ENCODE measurements at regions not wholly inside any gene's neighbourhood (a gene's known extent, or its start where the extent isn't known, plus 50 kb on each side); places are given as distances from the start of the nearest gene placed in this dataset.
"Not testable (repeated sequence)": the region's sequence is repeated elsewhere in the genome, so short reads cannot be mapped to it uniquely, and the experiment has no call there.

- not testable (repeated sequence) for DNase-seq
Measured at GRCh38 chr19:30933454-30933853, 415.8 kb downstream of the TSHZ3 start.

GRCh38 chr19:30932854-30933253, 416.4 kb downstream of the TSHZ3 start:
- no peak for DNase-seq

DNA sequence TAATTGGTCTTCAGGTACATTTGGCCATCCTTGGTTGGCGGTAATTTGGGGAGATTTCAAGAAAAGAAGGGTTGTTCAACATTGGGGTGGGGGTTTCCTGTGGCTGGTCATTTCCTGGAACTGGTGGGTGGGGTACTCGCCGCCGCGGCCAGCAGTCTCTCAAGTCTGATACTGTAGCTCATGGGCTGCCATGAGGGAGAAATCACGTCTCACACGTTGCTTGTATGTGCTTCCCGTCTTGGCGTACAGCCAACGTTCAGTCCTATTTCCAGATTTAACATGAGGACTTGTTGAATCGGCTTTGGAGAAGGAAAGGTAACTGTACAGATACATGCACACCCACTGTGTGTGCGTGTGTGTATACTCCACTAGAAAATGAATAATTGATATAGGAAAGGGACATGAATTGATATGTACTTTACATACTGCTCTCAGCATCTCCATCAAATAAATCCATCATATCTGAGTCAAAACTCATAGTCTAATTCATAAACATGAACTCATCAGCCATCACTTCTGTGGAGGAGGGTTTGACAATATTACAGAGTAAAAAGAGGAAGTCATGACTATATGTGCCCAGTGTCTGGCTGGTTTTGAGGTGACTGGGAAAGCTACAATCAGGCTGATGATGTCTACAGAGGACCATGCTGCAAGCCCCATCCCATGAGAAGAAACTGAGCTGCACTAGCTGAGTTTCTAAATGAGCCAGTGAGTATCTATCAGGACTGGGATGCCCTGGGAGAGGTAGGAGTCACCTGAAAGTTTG, 418.1 kb downstream of the TSHZ3 start:
- DNase-seq, result no peak

- DNase-seq, result no peak
Measured at GRCh38 chr19:30927705-30928104, 421.5 kb downstream of the TSHZ3 start.

DNA sequence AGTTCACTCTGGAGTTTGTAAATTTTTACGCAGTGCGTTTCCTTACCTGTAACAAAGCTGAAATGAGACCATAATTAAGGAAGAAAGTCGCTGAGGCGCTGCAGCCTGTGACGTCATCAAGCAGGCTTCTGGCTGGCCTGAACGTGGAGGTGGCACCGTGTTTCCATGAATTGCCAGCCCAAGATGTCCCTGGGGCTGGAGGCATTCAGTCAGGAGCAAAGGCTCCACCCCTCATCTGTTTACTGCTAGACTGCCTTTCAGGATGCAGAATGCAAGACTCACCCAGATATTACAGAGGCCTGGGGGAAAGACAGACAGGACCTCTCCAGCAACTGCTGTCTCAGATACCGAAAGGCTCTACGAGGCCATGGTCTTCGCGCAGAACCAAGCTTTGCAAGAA, 424.6 kb downstream of the TSHZ3 start:
- DNase-seq, result no peak

DNA sequence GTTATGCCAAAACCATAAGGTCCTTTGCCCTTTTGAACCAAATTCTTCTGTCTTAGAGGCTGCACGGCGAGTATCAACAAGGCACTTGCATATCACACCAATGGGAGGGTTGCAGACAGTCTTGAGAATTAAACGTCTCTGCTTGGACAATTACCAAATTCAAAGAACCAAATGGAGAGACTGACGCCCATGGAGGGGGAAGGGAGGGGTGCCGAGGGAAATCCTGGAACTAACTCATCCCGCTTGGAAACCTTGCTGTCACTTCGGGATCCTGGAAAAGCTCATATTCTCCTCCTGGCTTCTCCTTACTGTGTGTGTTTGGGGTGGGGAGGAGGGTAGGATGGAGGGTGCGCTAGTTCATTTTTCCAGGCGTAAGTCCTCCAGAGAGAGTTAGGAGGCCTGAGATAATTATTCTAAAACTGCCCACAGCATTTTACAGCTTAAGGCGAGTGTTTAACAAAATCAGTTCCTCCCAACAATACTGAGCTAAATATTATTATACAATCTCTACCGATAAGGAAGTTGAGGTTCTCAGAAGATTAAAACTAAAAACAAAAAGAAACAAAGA, 425.1 kb downstream of the TSHZ3 start:
- DNase-seq, result no peak

DNA sequence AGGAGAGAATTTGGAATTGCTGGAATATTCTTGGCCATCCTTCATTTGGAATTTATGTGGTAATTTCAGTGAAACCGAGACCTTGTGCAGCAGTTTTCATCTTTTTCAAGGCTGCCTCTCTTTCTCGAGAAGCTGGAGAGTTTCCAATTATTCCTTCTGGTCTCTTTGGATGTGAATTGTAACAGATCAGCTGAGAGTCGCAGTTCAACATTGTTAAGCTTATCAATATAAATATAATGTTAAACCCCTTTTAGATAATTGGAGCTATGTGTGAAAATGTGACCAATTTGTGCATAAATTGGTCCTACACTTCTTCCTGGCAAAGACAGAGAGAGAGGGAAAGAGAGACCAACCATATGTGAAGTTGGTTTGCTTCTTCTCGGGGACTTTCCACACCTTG, 425.6 kb downstream of the TSHZ3 start:
- no peak for DNase-seq

DNA sequence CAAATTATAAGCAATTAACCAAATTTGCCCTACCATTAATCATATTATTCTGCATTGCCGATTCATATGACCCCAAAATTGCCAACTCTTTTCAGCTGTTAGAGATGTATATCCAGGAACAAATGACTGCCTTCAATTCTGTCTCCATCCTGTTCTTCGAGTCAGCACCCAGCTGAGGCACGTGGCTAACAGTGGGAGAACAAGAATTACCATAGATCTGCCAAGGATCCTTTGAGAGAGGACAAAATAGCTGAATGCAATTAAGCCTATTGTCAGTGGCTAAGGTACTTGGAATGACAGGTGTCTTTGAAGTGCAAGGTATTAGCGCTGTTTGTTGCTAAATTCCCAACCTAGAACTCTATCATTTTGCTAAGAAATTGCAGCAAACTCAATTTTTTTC, 426.1 kb downstream of the TSHZ3 start:
- no peak for DNase-seq

GRCh38 chr19:30920222-30920621, 429.0 kb downstream of the TSHZ3 start:
- DNase-seq, result no peak

DNA sequence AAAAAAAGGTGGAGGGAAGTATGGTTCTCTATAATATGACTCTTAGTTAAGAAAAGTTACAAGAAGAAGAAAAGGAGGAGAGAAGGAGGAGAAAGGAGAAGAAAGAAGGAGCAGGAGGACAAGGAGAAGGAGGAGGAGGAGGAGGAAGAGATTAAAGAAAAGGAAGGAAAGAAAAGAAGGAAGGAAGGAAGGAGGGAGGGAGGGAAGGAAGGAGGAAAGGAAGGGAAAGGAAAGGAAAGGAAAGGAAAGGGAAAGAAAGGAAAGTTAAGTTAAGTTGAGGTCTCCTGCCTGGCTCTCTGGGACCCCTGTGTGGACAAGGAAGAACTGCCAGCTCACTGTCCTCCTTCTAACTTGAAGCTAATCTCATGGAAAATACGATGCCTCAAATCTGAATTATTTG, 429.5 kb downstream of the TSHZ3 start:
- DNase-seq, result no peak

- no peak for DNase-seq
Measured at GRCh38 chr19:30916238-30916637, 433.0 kb downstream of the TSHZ3 start.

- DNase-seq, result no peak
Measured at GRCh38 chr19:30911491-30911890, 437.7 kb downstream of the TSHZ3 start.

DNA sequence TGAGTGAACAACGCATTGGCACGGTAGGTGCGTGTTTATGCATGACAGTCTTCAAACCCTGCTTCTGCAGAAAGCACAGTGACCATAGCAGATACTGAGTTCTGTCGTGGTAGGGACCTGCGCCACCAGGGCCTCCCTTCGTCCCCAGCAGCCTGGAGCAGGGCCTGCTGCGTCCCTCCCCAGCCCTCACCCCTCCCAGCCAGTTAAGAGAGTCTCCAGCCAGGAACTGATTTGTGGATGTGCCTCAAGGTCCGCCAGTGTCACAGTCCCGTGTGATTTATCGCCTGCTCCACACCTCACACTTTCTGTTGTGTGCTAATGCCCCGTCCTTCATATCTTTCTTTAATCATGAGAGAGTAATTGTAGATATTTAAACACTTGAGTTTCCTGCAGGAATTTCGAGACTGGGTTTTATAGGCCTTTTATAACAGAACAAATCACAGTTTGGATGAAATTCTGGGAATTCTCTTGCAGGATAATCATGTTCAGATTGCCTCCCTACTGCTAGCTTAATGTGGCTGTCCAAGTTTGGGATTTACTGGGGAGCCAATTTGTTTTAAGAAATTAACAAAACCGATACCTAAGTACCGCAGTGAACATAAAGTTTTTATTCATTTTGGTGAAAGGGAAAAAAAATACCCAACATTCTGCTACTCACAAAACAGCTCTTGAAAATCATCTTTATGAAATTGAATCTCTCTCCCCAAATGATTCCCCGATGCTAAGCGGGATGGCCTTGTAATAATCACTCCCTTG, 438.6 kb downstream of the TSHZ3 start:
- no peak for DNase-seq

- DNase-seq, result no peak
Measured at GRCh38 chr19:30909216-30909615, 440.0 kb downstream of the TSHZ3 start.

DNA sequence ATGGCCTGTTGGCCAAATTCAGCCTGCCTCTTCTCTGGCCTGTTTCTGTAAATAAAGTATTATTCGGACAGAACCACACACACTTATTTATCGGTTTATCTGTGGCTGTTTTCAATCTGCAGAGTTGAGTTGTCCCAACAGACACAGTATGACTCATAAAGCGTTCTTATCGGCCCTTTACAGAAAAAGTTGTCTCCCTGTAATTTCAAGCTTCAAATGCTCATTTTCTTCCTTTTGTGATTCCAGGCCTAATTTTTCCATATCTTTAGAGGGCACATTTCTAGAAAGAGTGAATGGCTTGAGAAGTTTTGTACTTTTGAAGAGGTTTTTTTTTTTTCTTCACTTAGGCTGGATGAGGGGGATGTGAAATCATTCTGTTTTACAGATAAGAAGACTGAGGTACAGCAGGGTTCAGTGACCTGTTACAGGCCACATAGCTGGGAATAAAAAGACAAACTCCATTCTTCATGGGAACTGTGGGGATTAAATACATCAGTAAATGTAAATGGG, 440.9 kb downstream of the TSHZ3 start:
- DNase-seq, result no peak

- no peak for DNase-seq
Measured at GRCh38 chr19:30906871-30907270, 442.4 kb downstream of the TSHZ3 start.

- no peak for DNase-seq
Measured at GRCh38 chr19:30900051-30900450, 449.2 kb downstream of the TSHZ3 start.

DNA sequence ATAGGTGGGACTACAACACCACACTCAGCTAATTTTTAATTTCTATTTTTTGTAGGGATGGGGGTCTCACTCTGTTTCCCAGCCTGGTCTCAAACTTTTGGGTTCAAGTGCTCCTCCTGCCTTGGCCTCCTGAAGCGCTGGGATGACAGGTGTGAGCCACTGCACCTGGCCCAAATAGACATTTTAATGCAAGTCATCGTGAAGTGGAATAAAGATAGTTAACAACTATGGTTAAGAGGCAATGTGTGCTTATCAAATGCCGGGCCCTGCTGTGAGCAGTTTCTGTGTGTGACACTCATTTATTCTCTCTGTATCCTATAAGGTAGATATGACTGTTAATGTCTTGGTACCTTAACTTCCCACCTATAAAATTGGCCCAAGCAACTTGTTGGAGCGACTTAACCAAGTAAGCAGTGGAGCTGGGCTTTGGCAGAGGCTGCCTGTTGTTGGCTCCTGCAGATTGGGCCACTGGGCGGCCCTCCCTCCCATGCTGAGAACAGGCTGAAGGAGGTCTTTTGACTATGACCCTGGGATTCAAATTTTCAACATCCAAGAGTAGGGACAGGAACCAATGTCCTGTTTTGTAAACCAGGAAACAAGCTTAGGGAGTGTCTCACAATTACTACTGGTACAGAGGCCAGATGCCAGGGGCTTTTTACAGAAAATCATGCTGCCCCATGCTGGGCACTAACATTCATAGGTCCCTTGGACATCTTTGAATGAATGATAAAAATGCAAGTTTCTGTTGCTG, 450.7 kb downstream of the TSHZ3 start:
- DNase-seq, result no peak

DNA sequence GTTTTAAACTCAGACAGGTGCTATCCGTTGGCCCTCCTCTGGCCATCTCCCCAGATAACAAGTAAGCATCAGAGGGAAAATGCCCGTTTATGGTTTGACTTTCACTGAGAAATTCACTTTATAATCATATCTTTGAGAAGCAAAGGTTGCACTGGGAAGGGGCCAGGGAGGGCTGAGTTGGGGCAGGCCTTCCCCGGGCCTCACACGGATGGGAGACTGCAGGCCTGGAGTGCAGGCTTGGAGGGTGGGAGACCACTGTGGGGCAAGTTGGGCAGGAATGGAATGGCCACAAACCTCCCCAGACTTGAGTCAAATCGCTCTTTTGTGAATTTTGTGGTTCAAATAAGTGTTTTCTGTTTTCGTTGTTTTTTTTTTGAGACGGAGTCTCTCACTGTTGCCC, 451.7 kb downstream of the TSHZ3 start:
- no peak for DNase-seq

DNA sequence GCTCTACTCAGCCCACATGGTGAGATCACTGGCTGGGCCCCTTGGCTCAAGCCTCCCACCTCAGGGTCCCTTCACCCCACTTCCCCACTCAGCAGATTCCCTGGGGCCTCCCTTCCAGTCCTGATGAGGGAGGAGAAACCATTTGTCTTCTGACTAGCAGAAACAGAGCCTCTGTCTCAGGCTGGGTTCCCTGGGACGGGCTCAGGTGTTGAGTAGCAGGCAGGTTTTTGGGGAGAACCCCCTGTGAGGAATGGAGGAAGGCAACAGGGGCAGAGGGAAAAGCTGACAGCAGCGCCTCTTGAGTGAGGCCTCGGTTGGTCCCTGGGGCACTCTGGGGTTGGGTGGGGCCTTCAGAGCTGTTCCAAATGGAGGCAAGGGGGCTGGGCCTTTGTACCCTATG, 452.2 kb downstream of the TSHZ3 start:
- no peak for DNase-seq

GRCh38 chr19:30896554-30896953, 452.7 kb downstream of the TSHZ3 start:
- DNase-seq, result no peak

DNA sequence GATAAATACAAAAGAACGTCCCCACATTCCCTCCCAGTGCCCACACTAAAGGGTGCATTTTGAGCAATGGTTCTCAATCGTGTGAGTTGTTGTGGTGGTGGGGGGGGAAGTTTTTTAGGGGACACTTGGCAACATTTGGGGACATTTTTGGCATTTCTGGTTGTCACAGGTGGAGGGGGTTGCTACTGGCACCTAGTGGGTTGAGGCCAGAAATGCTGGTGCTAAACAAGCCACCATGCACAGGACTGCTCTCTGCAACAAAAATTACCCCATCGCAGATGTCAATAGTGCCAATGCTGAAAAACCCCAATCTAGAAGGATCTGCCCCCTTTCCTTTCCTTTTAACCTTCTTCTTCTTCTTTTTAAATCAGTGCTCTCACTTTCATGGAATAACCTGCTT, 453.3 kb downstream of the TSHZ3 start:
- no peak for DNase-seq

- DNase-seq, result no peak
Measured at GRCh38 chr19:30891051-30891450, 458.2 kb downstream of the TSHZ3 start.

All from activated effector memory CD4-positive, alpha-beta T cell treated with anti-CD3 and anti-CD28 coated beads, Interleukin-2, amount 50 U/mL, for 16 hours (primary cell).